Panc1 (cell line): ENCODE measurements at regions not wholly inside any gene's neighbourhood (a gene's known extent, or its start where the extent isn't known, plus 50 kb on each side); places are given as distances from the start of the nearest gene placed in this dataset.

ENCODE experiments used
- ATAC-seq: fragments of 200-7000 bp; cut with Tn5 transposase; 2 replicates; pipeline ENCODE4 v1.9.1; 2020; ENCODE audit warnings: mild to moderate bottlenecking, moderate library complexity
- BruUV-seq: library from RNA; stranded (reverse); fragments of 400-500 nt; replicated peaks from 2 replicates; lab custom pipeline; 2021; lab: Mats Ljungman, UMichigan
- CTCF ChIA-PET: fragments of 300-600 bp; sonication (Branson Sonifier 250); formaldehyde crosslinking; loops from one replicate; lab custom pipeline; 2022; ENCODE audit warnings: antibody characterized with exemption; lab: Charles Lee
- POLR2A ChIA-PET: fragments of 300-600 bp; sonication (Branson Sonifier 250); formaldehyde crosslinking; loops from one replicate; lab custom pipeline; 2022; ENCODE audit warnings: antibody characterized with exemption; lab: Charles Lee
- DNase-seq: peaks from one replicate; pipeline ENCODE4 v3.0.0-alpha.2; 2010; ENCODE audit warnings: low read depth, low spot score
- H3K27ac ChIP-seq: 2 replicates; pipeline ENCODE4 v1.5.1; 2011; ENCODE audit warnings: mild to moderate bottlenecking, low read length, inconsistent platforms
- H3K27me3 ChIP-seq: fragments of 200-500 bp; sonication (Bioruptor generic); 2 replicates; pipeline ENCODE4 v1.6.0; 2014; ENCODE audit warnings: low read length, inconsistent platforms; ENCODE audit not compliant: control insufficient read depth, insufficient read depth
- H3K36me3 ChIP-seq: fragments of 200-500 bp; sonication (Bioruptor generic); 2 replicates; pipeline ENCODE4 v1.5.1; 2014; ENCODE audit warnings: inconsistent platforms, mild to moderate bottlenecking, low read length, moderate library complexity; ENCODE audit not compliant: control insufficient read depth, insufficient read depth
- H3K4me1 ChIP-seq: 2 replicates; pipeline ENCODE4 v1.5.1; 2011; ENCODE audit warnings: inconsistent platforms, mild to moderate bottlenecking, low read length, moderate library complexity; ENCODE audit not compliant: control insufficient read depth, insufficient read depth
- H3K4me3 ChIP-seq, 2 experiments: 2 replicates each; pipeline ENCODE4 v1.5.1; 2011 to 2012; ENCODE audit warnings: low read depth in 2 of 2, low read length in 2 of 2, mild to moderate bottlenecking in 2 of 2, inconsistent platforms in 1 of 2, moderate library complexity in 1 of 2
- H3K9me3 ChIP-seq: fragments of 200-500 bp; sonication (Bioruptor generic); 2 replicates; pipeline ENCODE4 v1.5.1; 2014; ENCODE audit warnings: low read depth, mild to moderate bottlenecking, inconsistent platforms, low read length, moderate library complexity; ENCODE audit not compliant: control insufficient read depth, insufficient read depth
- POLR2AphosphoS5 ChIP-seq: IDR thresholded peaks from 2 replicates; pipeline ENCODE4 v1.6.1; 2012; ENCODE audit warnings: mild to moderate bottlenecking, low read depth, low read length, moderate library complexity
- SIN3A ChIP-seq: IDR thresholded peaks from 2 replicates; pipeline ENCODE4 v1.6.1; 2012; ENCODE audit warnings: low read depth, mild to moderate bottlenecking, low read length, moderate library complexity, borderline replicate concordance; ENCODE audit not compliant: insufficient read depth
- TCF7L2 ChIP-seq: IDR thresholded peaks from 2 replicates; pipeline ENCODE4 v1.6.1; 2011; ENCODE audit warnings: mild to moderate bottlenecking, low read depth, low read length, inconsistent platforms
- in situ Hi-C: cut with HindIII; loops from 2 replicates; pipeline ENCODE4 v1.10.0; 2016; ENCODE audit warnings: low sequenced_read_pairs, low pct_unique_long_range_greater_than_20kb
- intact Hi-C: fragments of 100-400 bp; cut with micrococcal nuclease; formaldehyde crosslinking; loops from one replicate; pipeline ENCODE4 v1.10.0; 2022; ENCODE audit not compliant: unreplicated experiment
- TF ChIP-seq, protein P1 (sequence below), 2 experiments: IDR thresholded peaks; 2 replicates each; pipeline ENCODE4 v1.6.1; 2011 to 2012; ENCODE audit warnings: low read depth in 2 of 2, control low read depth in 1 of 2, low read length in 1 of 2, mild to moderate bottlenecking in 1 of 2, moderate library complexity in 1 of 2; ENCODE audit not compliant: insufficient read depth in 1 of 2
- TF ChIP-seq, protein P2 (sequence below): fragments of 450-650 bp; IDR thresholded peaks from 2 replicates; pipeline ENCODE4 v1.5.1; 2017; ENCODE audit warnings: mild to moderate bottlenecking

DNA sequence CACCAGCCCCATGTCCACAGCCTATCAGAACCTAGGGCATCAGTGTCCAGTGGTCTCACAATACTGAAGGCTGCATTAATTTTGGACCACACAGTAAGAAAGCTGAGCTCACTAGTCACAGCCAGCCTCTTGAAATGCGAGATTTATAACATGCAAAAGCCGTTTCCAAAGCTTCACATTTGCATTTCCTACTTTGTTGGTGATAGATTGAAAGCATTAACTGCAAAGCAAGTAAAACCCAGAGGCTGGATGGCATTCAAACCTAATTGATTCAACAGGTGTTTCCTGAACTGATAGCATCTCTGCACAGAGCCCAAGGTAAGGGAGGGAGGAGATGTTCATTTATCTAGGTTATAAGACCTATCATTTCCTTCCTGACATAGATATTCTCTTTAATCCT, 410.1 kb downstream of the OMA1 start:
- Histone ChIP-seq H3K27me3 (no peaks in the 10 kb centered on the region), H3K36me3 (no peaks in the 10 kb centered on the region), H3K9me3 (no peaks in the 10 kb centered on the region), H3K4me3 (no peak overlapping the region), H3K4me1 (no peaks in the 10 kb centered on the region), H3K27ac (no peak overlapping the region)
- in situ Hi-C loops = no loop called here
- intact Hi-C loops = no loop called here
- TF ChIP-seq SIN3A = no peak
- TF ChIP-seq TCF7L2 = no peak
- TF ChIP-seq, protein P1, sequence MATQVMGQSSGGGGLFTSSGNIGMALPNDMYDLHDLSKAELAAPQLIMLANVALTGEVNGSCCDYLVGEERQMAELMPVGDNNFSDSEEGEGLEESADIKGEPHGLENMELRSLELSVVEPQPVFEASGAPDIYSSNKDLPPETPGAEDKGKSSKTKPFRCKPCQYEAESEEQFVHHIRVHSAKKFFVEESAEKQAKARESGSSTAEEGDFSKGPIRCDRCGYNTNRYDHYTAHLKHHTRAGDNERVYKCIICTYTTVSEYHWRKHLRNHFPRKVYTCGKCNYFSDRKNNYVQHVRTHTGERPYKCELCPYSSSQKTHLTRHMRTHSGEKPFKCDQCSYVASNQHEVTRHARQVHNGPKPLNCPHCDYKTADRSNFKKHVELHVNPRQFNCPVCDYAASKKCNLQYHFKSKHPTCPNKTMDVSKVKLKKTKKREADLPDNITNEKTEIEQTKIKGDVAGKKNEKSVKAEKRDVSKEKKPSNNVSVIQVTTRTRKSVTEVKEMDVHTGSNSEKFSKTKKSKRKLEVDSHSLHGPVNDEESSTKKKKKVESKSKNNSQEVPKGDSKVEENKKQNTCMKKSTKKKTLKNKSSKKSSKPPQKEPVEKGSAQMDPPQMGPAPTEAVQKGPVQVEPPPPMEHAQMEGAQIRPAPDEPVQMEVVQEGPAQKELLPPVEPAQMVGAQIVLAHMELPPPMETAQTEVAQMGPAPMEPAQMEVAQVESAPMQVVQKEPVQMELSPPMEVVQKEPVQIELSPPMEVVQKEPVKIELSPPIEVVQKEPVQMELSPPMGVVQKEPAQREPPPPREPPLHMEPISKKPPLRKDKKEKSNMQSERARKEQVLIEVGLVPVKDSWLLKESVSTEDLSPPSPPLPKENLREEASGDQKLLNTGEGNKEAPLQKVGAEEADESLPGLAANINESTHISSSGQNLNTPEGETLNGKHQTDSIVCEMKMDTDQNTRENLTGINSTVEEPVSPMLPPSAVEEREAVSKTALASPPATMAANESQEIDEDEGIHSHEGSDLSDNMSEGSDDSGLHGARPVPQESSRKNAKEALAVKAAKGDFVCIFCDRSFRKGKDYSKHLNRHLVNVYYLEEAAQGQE (IDR thresholded peaks at IDR 0.05; ENCODE audit: insufficient read depth in 1 of 2, low read depth in 2 of 2, low read length in 1 of 2) = no peak
- TF ChIP-seq POLR2AphosphoS5 = no peak
- TF ChIP-seq, protein P2, sequence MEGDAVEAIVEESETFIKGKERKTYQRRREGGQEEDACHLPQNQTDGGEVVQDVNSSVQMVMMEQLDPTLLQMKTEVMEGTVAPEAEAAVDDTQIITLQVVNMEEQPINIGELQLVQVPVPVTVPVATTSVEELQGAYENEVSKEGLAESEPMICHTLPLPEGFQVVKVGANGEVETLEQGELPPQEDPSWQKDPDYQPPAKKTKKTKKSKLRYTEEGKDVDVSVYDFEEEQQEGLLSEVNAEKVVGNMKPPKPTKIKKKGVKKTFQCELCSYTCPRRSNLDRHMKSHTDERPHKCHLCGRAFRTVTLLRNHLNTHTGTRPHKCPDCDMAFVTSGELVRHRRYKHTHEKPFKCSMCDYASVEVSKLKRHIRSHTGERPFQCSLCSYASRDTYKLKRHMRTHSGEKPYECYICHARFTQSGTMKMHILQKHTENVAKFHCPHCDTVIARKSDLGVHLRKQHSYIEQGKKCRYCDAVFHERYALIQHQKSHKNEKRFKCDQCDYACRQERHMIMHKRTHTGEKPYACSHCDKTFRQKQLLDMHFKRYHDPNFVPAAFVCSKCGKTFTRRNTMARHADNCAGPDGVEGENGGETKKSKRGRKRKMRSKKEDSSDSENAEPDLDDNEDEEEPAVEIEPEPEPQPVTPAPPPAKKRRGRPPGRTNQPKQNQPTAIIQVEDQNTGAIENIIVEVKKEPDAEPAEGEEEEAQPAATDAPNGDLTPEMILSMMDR = no peak
- POLR2A ChIA-PET = no interaction called here
- DNase-seq (no peak), ATAC-seq (no peak)
- CTCF ChIA-PET = no interaction called here
- BruUV-seq = no TSS peak

DNA sequence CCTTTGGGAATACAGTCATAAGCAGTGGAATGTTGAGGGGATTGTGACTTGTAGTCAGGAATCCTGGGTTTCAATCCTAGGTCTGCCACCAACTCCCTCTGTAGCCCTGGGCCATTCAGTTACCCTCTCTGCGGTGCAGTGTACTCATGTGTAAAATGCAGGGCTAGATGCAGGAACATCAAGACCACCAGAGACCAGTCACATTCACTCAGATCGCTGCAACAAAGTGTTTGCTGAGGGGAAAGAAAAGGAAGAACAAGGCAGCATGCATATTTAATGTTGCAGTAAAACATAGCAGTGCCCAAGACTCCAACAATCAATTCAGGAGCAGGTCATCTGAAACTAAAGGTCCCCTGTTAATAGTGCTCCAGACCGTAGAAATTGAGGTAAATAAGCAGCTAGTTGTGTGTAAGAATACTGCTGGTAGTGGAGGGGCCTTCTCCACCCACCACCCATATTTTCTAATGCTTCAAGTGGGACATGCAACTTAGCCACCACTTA, 410.7 kb downstream of the OMA1 start:
- DNase-seq (no peak), ATAC-seq (no peak)
- TF ChIP-seq SIN3A (no peak), POLR2AphosphoS5 (no peak), TCF7L2 (no peak)
- TF ChIP-seq, protein P1 (IDR thresholded peaks at IDR 0.05; ENCODE audit: insufficient read depth in 1 of 2, low read depth in 2 of 2, low read length in 1 of 2) = no peak
- TF ChIP-seq, protein P2 = no peak
- no peak overlapping the region for H3K27ac ChIP-seq
- no peaks in the 10 kb centered on the region for H3K27me3 ChIP-seq
- intact Hi-C loops (no loop called here), in situ Hi-C loops (no loop called here)
- no peaks in the 10 kb centered on the region for H3K9me3 ChIP-seq
- H3K4me3 ChIP-seq = no peak overlapping the region
- ChIA-PET POLR2A (no interaction called here), CTCF (no interaction called here)
- BruUV-seq = no TSS peak
- no peaks in the 10 kb centered on the region for H3K36me3 ChIP-seq
- H3K4me1 ChIP-seq = no peaks in the 10 kb centered on the region
